ENCODE measurements at regions not wholly inside any gene's neighbourhood (a gene's known extent, or its start where the extent isn't known, plus 50 kb on each side); places are given as distances from the start of the nearest gene placed in this dataset.

DNA sequence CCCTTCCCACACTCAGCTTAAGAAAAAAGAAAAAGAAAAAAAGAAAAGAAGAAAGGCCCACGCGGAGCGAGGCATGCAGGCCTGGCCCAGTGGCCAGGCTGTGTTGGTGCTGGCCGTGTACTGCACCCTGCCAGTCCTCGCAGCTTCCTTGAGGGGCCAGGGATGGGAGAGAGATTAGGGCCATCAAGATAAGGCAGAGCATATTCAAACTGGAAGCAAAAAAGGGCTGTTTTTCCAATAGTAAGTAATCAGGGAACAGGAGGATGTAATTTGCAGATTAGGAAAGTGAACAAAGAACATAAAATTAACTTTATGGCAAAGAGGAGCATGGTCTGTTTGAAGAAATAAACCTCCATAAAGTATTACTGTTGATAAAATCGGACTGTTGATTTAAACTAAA lies 319.6 kb upstream of the CLINT1 start:
- no peak for DNase-seq

DNA sequence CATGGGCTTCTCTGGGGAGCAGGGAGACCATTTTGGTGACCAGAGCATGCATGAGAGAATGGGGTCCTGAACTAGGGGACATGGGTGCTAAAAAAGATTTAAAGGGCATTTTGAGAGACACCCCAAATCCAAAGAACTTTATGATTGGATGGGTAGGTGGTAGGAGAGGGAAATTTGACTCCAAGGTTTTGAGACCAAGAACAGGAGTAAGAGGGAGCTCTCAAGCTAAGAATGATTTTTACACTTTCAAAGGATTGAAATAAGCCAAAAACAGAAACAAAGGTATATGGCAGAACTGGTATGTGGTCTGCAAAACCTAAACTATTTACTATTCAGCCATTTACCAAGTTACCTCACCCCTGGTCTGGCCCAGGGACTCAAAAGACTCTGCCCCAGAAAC lies 318.2 kb upstream of the CLINT1 start:
- no peak for DNase-seq

DNA sequence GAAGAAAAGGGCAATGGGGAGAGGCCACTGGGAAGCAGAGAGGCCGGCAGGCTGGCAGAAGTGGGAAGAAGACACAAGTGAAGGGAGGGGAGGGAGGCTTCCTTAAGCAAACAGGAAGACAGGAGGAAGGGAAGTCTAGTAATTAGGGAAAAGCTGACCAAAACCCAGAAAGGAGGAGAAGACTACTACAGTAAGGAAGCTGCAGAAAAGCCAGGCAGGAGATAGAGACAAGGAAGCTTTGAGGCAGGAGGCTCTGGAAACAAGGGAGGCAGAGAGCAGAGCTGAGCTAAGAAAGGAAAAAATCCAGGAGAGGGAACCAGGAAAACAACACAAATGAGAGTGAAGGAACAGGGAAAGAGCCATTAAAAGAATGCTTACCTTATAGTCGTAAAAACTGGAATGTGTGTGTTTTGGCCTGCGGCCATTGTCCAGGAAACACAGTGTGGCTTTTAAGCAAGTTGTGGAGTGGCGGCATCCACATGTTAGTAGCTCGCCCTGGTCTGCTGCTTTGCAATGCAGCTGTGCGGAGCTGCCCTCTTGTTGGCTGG lies 317.1 kb upstream of the CLINT1 start:
- DNase-seq = no peak

DNA sequence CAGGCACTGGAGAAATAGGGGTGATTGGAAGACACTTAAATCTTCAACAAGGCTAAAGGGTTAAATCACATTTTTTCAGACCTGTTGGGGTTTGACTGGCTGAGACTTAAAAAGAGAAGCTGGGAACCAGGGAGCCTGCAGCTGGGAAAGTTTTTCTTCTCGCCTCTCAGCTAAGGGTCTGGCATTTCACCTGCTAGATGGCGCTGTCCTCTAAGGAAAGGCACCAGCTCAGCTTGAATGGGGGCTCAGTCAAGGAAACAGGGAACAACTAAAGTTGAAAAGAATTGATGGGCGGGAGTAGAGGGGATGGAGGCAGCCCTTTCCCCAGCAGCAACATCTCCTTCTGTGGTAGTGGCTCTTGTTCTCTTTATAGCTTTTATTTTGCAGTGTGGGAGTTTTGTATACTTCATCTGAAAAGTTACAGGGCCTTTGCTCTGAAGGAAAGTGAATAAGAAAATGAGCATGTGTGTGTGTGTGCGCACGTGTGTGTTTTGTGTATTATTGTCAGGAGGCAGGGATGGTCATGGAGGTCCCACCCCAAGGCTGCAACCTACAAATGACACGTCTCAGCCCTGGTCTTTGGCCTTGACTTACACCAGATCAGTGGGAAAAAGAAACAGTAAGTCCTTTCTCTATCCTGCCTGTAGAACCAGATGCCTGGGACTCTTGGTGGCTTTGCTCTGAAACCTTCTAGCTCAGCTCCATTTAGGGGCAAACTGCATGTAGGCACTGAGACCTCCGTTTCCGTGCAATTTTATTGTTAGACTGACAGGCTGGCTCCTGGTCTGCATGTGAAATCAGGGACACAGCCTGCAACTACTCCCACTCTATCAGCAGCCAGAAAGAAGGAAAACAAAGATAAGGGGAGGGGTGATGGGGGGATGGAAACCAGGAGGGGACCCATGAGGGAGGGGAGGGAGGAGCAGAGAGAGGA lies 316.2 kb upstream of the CLINT1 start:
- DNase-seq = no peak

DNA sequence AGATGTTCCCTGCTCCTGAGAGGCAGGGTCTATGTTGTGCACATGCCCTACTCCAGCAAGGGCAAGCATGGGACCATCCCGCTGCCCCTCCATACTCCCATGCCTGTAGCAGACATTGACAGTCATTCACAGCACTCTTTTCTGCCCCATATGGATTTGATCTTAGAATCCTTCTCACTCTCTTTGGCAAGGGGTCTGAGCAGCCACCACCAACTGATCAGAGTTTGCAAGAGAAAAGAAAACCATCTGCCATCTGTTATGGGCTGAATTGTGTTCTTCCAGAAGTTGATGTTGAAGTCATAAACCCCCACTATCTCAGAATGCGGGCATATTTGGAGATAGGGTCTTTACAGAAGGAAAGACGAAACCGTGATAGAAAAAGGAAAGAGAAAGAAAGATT lies 315.1 kb upstream of the CLINT1 start:
- DNase-seq = no peak

DNA sequence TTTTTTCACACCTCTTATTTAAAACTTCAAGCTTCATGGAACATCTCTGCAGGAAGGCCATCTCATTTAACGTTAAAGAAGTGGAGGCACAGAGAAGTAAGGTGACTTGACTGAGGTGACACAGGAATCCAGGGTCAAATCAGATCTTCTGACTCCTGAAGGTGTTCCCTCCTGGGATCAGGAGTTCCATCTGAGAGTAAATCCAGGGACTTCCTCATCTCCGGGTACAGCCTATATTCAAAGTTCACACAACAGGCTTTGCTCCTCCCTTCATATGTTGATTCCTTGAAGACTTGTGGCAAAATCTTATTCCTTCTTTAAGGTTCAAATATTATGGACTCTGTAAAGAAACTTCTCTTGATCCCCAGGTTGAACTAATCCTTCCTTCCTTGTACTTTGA lies 313.1 kb upstream of the CLINT1 start:
- no peak for DNase-seq

DNA sequence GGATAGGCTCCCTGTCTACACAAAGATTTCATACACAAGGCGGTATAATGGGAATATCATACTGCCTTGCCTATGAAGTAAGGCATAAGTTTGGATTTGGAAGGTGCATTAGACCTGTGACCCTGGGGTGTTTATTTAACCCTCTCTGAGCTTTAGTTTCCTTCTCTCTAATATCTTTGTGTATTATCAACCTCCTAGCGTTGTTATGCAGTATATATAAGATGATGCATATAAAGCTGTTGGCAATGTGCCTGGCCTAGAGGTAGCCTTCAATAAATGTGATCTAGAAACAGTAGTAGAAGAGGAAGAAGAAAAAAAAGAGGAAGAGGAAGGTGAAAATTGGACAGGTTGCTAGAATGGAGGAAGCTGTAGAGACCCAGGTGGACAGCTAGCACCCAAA lies 311.6 kb upstream of the CLINT1 start:
- DNase-seq = no peak

DNA sequence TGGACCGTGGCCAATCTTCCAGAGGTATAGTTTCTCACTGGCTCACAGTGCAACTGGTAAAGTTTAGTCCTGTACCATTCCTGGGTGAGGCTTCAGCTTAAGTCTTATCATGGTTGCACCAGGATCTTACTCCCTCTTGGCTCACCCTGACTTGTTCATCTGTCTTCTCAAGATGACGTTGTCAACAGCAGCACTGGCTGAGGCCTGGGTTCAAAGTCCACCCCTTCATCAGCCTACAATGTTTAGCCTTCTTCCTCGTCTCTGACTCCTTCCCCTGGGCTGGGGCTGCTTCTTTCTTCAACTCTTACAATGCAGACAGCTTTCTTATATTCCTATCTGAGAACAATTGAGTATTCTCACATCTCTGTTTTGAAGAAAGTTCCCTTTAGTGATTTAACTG lies 311.1 kb upstream of the CLINT1 start:
- DNase-seq = no peak

DNA sequence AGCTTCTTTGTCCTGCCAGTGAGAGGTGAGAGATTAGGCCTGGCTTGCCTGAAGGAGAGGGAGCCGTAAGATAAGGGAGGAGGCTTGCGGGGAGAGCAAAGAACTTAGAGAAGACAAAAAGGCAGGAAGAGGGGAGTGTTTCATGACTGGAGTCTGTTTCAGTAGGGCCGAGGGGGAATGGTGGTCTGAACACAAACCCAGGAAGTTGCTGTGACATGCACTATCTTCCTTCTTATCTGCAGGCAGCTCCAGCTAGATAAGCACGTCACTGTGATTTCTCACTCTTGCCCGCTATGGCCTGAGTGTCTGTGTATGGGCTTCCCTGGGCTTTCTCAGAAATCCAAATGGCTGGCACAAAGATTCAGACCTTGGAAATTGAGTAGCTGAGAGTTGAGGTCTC lies 307.5 kb upstream of the CLINT1 start:
- DNase-seq = no peak

DNA sequence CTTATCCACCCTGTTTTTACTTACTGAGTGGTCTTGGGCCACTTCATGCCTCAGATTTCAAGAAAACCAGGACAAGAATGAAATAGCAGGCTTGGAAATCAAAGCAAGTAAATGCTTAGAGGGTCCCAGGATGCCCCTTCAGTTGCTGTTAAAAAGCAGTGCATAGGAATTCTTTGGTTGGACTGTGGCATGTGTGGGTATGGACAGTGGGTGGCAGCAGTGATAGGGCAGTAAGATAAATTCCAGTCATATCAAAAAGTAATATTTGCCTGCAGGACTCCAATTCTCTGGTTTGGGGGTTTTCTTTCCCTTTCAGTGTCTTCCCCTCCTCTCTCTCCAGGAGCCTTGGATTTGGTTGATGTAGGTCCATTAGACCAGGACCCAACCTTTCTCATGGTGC lies 306.7 kb upstream of the CLINT1 start:
- no peak for DNase-seq

DNA sequence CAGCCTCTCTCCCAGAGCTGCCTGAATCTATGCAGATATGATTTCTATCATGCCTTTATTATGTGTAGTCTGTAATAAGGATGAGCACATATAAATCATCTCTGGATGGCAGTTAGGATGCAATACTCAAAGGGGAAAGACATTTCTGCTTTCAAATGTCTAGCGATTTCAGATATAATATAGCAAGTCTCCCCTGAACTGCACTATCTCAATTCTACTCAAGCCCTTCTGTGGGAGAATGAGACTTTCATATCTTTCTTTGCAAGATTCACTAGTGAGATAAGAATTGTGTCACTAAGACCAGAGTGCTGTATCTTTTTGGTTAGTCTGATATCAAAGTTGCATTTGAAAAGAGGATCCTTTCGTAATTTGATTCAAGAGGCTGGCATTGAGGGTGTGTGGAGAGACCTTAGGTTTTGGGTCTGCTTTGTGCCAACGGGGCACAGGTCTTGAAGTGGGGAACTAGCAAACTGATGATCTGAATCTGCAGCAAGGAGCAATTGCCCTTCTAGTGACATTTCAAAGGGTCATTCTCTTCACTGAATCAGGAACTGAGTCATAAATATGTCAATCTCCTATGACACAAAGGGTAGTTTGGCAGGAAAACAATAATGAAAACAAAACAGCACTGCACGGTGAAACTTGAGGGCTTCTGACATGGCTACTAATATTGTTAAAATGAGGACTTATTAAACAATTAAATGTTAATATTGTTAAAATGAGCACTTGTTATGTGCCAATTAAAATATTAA lies 305.5 kb upstream of the CLINT1 start:
- DNase-seq = no peak

DNA sequence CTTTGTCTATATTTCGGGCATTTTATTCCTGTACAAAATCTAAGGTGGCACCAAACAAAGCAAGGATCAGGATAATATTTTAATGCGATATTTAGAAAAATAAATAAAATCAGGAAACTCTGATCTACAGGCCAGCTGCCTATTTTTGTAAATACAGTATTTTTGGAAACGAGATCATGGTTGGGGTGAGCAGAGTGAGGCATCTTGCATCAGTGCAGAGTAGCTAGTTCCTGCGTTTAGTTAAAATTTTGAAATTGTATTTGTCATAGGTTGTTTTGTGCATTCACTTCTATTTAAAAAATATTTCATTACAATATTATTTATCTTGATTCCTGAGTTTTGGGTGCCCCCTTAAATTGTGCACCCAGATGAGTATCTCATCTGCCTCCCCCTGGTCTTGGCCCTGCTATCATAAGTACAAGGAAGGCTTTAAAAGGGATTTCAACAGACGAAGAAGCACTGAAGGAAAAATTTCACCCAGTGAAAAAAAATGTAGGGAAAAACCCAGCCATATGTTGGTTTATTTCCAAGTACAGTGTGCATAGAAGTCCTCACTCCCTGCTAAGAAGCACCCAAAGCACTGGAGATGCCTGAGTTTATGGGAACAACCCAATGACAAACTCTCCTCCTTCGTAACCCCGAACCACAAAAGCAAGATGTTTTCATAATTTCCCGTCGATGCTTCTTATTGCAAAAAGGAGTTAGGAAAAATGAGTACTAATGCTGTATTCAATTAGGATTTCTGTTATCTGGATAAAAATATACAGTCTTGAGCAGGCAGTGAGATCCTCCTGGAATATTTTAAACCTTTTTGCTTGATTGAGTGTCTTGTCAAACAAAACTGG lies 304.7 kb upstream of the CLINT1 start:
- no peak for DNase-seq

DNA sequence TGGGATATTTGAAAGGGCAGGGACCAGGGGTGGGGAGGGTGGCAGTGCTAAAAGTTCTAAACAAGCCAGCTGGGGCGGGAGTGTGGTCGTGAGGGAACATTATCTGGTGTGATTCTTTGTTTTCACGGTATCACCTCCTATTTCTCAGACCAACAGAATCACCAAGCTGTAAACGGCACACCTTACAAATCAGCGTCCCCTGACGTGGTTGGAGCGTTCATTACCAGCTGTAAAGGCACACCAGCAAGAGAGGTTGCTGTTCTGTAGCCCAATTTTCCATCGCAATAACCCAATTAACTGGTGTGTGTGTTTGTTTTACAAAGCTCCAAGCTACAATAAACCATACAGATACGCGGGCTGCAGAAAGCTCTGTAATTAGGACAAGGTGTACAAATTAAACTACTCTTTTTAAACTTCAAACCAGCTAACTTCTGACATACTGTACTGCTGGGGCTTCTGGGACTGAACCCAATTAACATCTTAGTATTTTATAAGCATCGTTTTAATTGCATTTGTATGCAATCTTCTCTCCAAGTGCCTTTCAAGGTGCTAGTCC lies 303.6 kb upstream of the CLINT1 start:
- no peak for DNase-seq

DNA sequence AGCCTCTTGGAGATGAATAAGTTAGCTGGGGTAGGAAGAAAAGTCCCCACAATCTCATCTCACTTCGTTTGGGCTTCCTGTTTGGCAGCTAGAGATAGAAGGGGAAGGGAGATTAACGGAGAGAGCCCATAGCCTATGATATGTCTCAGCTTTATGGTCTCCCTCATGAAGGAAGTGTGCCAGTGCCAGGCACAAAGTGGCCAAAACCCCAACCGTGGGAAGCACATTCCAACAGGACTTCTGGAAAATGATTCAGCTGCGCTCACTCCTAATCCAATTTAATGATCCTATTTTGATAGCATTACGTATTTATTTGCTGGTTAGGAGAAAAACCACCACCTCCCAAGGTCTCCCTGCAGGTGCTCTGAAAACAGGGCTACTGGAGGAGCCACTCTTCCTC lies 303.1 kb upstream of the CLINT1 start:
- no peak for DNase-seq

DNA sequence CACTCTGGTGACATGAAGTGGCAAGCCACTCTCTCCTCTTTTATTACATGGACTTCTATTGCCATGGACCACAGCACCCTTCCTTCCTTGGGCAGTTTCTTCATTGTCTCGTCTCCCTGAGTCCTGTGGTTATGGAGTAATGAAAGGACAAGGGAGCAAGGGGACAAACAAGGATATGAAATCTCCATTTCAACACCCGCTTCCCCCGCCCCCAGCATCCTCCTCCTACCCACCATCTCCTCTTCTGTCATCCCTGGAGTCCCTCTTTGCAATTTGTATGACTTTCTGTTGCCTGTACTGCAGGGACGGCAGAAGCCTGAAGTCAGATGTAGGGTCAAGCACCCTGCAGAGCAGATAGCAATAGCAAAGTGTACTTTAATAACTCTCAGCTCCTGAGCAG lies 300.7 kb upstream of the CLINT1 start:
- no peak for DNase-seq

DNA sequence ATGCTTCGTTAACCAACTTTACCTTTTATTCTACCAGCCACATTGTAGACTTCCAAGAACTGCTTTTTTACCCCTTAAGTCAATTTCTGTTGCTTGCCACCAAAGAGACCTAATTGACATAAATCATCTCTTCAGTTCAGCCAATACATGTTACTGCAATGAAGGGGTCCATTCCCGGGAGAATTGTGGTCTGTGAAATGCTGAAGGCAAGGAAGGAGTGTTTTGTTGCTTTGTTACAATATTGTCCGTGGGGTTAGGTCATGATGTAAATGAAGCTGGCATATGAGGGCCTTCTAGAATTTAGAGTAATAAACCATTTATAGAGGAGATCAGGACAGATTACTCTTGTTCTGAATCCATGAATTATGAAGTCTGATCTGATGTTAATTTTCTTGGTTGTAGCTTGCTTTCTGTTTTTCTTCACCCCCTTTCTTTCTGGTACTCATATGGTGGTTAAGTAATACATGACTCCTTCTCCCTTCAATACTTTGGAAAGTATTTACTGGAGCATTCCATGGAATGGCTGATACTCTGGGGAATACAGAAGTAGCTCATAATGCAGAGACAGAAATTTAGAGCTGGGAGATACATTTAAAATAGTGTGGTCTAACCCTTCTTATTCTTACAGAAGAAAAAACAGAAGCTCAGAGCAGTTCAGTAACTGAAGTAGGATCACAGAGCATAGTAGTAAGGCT lies 297.0 kb upstream of the CLINT1 start:
- DNase-seq = no peak

DNA sequence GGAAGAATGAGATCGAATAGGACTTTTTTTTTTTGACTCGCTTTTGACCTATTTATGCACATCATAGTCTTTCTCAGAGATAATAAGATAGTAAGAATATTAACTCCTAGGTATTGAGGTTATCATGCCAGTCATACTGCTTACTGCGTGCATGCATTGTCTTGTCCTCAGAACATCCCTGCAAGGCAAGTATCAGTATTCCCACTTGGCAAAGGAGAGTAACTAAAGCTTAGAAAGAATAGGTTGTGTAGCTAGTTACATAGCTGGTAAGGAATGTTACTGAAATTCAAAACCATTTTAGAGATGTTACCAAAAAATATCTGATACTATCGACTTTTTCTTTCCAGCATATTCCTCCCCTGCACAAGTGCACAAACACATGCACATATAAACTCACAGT lies 296.1 kb upstream of the CLINT1 start:
- no peak for DNase-seq

DNA sequence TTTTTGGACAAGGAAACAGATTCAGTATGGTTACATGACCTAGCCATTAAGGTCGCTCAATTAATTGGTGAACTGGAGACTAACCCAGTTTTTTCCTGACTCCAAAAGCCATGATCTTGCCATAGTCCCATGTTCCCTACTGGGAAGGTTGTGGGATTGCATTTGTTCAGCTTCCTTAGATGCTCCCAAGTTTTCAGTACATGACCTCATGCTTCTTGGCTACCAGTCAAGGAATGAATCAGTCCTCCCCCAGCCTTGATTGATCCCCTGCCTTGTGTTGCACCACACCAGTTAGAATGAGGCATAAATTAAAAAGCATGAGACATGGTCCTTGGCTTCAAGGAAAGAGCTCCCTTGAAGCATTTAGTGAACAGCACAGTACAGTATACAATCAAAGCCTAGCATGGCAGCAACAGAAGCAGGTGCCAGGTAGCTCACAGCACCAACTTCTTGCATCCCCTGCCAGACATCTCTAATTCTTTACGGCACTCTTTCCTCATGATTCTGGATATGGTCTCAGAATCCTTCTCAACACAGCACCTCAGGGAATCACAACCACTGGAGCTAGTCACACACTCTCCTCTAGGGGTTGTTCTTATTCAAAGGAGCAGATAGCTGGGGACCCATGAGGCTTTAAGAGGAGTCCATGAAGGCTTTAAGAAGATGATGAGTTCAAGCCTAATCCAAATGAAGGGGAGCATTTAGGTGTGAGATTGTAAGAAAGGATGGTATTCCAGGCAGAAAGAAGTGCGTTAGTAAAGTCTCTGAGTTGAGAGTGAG lies 295.5 kb upstream of the CLINT1 start:
- no peak for DNase-seq

DNA sequence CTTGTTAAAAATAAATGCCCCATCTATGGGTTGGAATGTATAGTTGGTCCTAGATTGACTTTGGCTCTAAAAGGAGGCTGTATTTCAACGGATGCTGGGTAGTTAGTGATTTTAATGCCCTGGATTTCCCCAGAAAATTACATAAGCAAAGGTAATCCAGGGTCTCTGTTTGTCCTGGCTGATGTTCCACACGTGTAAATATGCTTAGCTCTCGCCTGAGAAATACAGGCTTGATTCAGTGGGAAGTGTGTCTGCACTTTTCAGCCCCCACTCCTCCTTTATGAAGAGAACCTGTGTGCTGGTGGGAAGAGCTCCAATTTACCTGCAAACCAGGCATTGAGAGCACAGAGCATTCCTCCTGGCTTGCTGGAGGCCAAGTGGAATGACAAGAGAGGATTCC lies 294.6 kb upstream of the CLINT1 start:
- DNase-seq = no peak

DNA sequence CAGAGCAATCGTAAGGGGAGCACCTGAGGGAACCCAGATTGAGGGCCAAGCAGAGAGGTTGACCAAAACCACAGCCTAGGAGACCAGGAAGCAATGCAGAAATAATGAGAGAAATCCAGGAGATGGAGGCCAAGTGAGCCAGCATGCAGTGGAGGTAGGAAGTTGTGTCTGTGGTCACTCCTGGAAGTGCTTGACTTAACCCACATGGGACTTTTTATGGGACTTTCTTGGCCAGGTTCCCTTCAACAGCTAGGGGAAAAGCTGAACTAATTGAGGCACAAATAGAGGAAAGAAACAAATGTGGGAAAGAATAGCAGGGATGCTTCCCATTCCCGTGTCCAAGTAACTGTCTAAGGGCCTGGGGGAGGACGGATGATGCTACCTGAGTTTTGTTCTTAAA lies 293.2 kb upstream of the CLINT1 start:
- no peak for DNase-seq

DNA sequence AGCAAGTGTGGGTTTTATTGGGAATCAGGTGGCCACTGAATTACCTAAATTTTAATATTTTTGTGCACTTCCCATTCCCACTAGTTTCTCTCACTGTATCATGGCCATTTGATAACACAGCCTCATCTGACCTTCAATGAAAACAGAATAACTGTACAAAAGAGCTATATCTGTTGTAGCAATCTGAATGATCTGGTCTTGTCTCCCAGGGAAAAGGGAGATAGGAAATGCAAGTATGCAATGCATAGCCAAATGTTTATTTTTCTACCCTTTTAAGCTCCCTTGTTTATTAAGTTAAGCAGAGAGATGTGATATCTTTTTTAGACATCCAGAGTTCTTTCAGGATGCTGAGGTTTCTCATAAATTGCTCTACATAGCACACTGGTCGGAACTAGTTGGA lies 288.3 kb upstream of the CLINT1 start:
- DNase-seq = no peak
